NCI-H2171 treated with DMSO at 0.1 percent for 48 hours (cell line): ENCODE measurements at regions not wholly inside any gene's neighbourhood (a gene's known extent, or its start where the extent isn't known, plus 50 kb on each side); places are given as distances from the start of the nearest gene placed in this dataset.

ENCODE experiments used
- DNase-seq: peaks from one replicate; lab custom pipeline; 2025; lab: John Stamatoyannopoulos, UW

DNA sequence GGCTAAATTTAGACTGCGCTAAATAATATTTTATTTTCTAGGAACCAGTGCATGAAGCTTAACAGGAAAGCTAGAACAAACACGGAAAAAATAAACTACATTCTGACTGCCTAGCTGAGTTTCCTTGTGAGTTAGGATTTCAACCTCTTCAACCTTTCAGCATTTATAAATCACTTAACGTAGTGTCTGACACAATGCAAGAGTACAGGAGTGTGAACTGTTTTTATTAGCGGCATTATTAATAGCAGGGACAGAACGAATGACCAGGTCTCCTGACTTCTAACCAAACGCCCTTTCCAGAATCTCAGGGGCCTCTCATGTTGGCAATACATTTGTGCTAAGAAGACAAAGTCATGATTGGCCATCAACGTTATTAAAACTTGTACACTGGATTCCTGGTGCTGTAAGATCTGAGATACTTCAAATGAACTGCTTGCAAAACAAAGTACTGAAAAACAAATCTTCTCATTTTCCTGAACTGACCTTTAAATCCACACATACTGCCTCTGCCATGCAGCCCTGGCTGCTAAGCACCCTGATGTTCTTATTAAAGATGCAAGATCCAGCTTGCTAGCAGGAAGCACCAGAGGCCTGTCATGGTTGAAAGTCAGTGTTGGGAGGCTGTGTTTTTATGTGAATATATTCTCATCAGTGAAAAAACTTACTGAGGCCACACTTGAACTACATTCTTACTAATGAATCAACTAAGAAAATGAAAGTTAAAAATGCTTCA is 380.4 kb upstream of the CPEB2 start:
- DNase-seq, result no peak

DNA sequence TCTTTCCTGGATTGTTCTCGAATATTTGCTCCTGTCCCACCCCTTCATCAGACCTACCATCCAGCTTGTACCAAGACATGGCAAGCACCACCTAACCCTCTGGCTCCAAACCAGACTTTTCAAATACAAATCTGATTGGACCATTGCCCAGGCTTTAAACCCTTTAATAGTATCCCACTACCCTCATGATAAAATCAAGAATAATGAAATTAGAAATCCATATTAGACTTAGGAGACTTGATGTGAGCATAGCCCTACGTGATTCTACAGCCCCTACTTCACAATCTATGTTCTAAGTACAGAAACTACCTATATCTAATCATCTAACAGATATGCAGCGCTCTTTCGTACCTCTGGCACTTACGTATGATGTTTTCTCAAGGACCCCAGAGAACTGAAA is 375.2 kb upstream of the CPEB2 start:
- no peak for DNase-seq

DNA sequence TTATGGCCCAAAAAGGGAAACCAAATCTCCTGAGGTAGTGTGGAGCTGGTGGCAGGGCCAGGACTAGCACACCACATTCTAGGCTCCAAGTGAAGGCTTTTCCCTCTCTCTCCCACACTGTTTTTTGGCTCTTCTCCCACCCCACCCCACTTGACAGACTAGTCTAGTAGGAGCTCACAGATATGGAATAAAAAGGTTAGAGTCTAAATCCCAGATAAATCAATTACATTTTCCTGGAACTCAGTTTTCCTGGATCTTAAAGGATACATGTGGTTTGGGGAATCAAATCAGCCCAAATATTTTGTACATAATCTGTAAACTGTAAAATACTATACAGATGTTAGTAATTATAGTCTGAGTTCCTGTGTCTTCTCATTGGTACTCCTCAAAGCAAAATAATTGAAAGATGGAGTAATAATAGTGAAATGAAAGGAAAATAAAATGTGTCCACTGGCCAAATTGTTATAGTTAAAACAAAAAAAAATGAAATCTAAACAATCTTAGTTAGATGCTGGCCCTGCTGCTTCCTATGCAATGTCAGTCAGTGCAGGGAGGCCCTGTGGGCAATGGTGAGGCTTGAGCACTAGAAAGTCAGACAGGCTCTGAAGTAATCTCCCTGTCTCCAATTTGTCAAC is 370.4 kb upstream of the CPEB2 start:
- DNase-seq, result no peak

DNA sequence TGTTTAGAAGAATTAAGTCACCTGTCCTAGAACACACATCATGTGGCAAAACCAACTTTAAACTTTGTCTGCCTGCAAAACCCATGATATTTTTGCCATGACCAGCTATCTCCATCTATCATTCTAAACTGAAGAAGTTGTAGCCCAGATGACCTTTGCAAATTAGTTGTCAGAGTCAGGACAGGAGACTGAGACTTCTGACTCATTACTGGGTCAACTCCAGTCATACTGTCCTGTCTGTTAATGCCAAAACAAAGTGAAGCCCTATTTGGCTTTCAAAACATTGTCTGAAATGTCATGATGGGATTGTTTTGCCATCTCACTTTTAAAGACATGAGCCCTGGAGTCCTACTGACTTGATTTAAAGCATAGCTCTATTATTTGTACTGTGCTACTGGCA is 365.7 kb upstream of the CPEB2 start:
- no peak for DNase-seq

DNA sequence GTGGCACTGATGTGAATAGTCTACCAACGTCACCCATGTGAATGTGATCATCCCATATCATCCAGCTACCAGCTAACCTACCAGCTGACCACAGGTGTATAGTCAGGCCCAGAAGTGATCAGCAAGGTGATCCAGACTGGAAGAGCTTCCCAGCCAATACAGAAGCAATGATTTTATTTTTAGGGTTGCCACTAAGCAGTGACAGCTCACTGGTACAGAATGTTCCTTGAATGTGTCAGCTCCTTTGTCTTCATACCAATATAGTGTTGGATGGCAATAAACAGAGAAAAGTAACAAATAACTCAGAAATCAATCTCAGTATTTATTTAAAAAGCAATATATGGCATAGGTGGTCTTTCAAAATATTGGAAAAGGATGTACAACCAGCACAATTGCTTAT is 361.8 kb upstream of the CPEB2 start:
- DNase-seq, result no peak

DNA sequence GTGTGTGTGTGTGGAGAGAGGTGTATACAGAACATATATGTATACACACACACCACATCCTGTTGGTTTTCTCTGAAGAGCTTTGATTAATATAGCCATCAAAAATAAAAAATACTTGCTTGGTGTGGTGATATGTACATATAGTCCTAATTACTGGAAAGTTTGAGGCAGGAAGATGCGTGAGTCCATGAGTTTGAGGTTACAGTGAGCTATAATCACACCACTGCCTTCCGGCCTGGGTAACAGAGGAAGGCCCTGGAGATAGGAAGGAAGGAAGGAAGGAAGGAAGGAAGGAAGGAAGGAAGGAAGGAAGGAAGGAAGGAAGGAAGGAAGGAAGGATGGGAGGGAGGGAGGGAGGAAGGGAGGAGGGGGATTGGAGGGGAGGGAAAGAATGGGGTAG is 360.4 kb upstream of the CPEB2 start:
- DNase-seq, result no peak

DNA sequence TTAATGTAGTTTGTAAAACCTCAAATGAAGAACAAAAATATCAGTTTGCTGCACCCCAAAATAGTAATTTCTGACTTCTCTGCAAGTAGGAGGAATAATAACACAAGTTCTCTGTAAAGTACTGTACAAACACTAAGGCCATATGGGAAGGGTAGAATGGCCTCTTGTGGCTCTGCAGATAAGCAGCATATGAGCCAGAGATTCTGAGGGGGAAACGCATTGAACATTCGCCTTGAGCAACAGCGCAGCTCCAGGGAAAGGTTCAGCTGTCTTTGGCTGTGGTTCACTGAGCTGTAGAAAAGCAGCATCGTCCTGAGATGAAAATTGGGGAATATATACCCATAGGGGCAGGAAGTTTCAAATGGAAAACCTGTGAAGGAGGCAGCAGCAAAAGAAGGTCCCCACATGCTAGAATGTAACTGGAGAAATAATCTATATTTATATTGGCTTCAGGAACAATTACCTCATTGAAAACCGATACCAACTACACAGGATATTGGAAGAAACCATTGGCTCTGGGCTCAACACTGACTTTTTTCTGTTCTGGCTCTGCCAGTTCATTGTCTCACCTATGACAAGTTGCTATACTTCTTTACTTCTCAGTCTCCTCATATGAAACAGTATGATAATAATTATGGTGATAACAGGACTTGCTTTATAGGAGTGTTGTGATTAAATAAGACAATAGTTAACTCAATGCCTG is 357.6 kb upstream of the CPEB2 start:
- DNase-seq, result no peak

DNA sequence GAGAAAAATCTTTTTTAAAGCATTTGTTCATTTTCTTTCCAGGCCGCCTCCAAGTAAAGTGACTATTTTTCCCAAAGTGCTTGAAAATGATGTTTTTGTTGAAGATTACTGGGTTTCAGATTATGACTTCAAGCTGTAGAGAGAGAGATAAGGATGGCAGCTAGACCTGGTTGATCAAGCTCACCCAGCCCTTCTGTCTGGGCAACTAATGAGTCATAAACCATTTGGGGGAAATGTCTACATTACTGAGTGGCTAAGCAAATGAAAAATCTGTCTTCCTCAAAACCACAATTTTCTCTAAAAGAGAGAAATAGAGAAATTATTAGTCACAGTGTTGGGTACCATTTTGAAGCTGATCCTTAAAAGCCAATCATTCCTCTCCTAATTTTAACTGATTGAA is 355.4 kb upstream of the CPEB2 start:
- DNase-seq, result no peak

DNA sequence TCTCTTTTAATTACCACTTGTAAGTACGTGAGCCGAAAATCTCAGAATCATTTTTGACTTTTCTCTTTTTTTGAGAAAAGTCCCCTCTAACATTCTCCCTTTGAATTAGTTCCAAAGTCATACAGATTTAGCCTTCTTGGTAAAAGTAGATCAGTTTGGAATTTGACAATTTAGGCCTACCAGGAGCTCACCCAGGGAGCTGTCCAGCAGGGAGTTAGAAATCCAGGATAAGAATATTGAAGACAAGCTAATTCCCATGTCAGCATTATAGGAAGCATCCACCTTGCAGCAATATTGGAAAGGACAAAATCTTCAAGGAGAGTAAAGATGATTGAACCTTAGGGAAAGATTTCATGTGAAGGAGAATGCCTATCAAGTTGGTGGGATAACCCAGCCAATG is 352.2 kb upstream of the CPEB2 start:
- DNase-seq, result no peak

DNA sequence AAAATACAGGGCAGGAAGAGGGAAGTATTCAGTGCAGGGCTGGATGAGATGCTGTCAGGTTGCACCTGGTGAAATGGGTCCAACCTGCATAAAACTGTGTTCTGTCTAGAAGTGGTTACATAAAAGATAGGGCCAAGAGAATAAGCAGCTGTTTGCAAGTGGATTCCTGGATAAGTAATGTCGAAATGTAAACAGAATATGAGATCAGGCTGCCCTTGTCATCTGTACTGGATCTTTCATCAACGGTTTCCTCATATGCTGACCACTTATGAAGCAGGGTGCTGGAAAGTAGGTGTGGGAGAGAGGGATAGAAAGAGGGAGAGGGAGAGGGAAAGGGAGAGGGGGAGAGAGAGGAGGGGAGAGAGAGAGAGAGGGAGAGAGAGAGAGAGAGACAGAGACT is 349.8 kb upstream of the CPEB2 start:
- no peak for DNase-seq

DNA sequence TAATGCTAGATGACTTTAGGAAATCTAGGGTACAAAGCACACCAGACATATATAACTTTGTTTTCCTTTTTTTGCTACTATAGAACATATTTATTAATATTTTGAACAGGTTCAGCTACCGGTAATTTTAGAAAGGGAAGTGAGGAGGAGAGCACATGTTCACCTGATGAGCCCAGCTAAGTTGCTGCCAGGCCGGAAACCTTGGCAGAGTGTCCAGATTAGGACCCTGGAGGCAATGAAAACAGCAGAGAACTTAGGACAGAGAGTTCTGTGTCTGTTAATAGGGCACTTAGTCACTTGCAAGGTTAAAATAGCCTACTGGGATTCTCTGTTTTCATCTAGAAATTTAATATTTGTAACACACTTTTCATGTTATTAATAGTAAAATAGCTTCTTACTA is 348.9 kb upstream of the CPEB2 start:
- DNase-seq, result no peak

DNA sequence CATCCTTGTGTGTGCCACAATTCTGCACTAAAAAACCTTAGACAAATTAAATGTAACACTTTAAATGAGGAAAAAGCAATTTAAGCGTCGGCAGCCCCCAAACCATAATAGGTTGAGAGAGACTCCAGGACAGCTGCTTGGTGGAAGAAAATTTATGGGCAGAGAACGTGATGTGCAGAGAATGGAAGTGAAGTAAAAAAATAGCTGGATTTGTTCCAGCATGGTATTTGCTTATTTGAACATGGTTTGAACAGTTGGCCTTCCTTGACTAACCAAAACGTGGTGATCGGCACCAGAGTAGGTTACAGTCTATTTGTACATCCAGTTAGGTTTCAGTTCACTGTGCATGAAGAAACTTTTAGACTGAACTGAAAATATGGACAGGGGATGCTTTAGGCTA is 343.0 kb upstream of the CPEB2 start:
- DNase-seq, result no peak

DNA sequence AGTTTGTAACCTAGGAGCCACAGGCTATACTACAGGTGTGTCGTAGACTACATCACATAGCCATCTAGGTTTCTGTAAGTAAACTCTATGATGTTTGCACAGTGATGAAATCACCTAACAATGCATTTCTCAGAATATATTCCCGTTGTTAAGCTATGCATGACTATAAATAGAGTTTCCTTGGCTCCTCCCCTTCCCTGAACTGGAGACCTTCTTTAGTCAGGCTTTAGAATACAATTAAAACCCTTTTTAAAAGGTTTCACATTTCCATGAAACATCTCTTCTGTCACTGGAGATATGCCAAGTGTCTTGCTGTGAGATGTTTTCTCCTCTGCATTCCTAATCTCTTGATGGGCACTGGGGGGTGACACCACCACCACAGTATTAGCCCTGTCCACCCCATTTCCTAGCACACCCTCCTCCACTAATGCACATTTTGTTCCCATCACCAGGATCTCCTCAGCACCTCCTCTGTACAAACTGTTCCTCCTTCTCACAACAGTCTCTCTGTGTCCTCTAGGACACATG is 334.6 kb upstream of the CPEB2 start:
- DNase-seq, result no peak

DNA sequence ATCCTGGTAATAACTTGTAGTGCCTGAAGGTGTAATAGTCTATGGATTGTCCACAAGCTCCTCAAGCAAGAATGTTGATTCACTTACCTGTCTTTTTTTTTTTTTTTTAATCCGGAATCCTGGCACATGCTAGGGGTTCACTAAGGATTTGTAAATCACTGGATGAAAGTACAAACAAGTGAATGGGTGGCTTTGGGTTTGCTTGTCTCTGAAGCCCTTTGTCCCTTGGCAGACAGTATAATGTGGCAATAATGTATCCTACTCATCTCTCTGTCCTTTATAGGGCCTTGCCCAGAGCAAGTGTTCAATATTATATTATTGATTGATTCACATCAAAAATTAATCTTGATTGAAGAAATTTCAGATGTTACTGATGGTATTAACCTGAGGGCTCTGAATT is 334.0 kb upstream of the CPEB2 start:
- no peak for DNase-seq

DNA sequence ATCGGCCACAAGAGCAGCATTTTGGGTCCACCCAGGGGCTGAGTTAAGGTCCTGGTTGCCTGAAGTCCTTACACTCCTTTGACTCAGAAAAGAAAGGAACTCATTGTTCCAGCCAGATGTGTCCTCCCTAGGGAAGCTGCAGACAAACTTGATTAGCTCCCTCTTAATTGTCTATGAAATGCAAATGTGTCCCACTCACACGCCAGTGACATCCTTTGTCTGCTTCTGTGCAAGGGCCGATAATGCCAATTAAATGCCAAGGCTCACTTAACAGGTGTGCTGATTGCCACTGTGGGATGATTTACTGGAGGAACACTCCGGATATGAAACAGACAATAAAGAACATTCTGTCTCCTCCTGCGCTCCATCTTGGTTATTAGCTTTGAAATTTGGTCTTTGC is 332.9 kb upstream of the CPEB2 start:
- no peak for DNase-seq

DNA sequence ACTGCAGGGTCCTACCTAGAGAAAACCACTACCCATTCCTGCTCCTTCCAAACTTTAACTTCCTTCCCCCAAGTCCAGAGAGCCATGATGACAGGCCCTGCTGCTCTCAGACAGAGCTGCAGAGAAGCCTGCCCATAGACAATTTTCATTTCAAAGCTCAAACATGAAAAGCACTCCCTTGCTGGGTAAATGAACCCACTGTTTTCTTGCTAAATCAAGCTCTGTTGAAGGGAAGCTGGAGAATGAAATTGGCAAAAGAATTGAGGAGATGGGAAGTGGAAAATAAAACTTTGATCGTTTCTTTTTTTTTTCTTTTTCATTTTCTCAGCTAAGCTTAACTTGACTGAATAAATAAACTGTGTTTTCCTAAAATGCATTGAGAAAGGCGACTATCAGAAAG is 331.1 kb upstream of the CPEB2 start:
- no peak for DNase-seq

DNA sequence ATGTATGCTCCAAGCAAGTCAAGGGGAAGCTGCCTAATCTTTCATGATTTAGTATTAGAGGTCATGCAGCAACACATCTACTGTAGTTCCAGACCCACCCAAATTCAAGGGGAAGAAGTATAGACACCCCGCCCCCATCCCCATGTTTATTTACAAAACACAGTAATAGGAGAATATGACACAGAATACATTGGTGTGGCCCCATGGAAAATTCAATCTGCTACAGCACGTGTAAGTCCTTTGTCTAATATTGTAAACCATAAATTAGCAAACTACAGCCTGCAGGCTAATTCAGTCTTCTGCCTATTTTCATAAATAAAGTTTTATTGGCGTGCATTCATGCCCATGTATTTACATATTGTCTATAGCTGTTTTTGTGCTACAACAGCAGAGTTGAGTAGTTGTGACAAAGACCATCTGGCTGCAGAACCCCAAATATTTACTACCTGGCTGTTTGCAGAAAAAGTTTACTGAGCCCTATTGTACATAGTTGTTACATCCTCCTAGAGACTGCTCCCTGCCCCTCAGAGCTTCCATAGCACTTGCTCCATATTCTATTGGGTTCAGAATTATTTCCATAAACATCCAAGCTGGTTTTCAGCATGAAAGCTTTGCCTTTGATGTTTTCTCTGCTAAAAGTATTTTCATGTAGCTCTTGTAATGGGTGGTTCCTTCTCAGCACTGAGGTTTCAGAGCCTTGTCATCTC is 326.8 kb upstream of the CPEB2 start:
- no peak for DNase-seq

DNA sequence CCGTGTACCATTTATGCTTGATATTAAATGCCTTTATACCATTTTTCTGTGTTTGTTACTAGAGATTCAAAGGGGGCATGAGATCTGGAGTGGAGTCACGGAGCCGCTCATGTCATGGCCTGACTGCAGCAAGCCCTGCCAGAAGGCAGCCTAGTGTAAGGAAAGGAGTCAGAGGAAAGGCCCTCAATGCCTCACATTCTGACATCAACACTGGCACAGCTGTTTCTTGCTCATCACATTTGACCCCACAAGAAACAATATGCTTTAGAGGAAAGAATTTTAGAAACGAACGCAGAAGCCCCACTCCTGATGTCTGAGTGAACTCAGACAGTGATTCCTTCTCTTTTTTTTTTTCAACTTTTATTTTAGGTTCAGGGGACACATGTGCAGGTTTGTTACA is 322.4 kb upstream of the CPEB2 start:
- no peak for DNase-seq

DNA sequence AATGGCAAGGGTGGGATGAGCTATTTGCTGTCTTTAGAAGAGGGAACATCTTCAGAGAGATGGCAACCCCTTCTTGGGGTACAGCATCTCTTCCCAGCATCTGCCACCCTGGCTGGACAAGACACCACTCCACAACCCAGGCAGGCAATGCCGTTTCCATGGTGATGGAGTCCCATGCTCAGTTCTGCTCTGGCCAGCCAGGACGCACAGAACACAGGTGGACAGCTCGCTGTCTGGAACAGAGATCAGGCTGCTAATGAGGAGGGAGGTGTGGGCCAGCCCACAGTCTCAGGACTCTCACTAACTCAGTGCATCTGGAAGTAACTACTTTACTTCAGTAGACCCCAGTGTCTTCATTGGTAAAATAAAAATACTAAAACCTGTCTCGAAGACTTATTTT is 321.0 kb upstream of the CPEB2 start:
- DNase-seq, result no peak

DNA sequence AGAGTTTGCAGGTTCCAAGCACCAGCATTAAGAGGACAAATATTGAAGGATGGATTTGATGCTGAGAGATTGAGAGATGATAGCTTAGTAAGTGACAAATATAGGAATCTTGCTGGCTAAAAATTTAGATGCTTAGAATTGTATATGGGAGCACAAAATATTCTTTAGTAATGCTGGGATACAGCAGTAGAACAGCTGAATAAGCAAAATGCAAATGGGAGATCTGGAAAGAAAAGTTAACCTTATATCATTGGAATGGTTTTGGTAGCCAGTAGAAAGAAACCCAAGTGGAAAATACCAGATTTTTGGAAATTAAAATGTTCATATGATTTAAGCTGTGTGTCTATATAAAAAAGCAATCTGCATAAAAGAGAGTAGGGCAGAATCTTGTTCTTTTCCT is 308.6 kb upstream of the CPEB2 start:
- DNase-seq, result no peak

DNA sequence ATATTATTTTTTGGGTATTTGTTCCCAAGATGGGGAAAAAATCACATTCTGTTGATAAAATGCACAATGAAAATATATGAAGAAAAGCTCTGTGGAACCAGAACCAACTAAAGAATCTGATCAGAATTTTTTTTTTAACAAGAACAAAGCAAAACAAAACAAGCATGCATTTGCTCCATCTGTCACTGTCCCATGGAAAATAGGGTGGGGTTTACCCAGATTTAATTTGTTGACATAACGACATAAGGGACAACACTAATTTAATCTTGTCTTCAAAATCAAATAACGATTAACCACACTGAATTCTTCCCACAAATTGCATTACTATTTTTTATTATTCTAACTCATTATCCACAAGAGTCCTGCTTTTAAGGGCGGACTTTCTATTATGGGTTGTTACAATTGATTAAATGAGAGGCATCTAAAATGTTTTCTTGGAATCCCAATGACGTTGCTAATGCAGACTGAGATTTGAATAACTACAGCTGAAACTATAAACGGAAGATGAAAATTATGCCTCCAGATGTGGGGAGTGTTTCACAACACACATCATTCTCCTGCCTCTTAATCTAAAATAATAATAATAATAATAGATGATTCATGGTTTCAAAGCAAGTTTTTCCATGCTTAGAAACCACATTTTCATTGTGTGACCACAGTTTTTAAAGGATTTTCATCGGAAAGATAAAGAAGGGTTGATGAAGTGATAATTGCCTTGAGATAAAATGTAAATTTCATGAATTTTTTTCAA is 307.0 kb upstream of the CPEB2 start:
- DNase-seq, result no peak

DNA sequence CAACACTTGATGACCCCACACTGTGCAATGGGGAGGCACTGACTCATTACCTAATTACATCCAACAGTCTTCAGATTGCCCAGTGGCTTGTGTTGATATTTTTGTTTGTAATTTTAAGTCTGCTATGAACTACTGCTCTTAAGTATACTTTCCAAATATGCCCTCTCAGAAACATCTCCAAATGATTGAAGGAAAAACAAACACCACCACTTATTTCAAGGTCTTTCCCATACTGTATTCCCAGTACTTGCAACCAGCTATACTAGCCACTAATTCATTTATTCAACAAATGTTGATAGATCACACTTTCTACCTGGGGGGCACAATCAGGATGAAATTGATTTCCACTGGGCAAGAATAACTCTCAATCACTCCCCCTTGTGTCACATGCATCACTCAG is 302.2 kb upstream of the CPEB2 start:
- no peak for DNase-seq
